ENCODE measurements at regions not wholly inside any gene's neighbourhood (a gene's known extent, or its start where the extent isn't known, plus 50 kb on each side); places are given as distances from the start of the nearest gene placed in this dataset.

DNA sequence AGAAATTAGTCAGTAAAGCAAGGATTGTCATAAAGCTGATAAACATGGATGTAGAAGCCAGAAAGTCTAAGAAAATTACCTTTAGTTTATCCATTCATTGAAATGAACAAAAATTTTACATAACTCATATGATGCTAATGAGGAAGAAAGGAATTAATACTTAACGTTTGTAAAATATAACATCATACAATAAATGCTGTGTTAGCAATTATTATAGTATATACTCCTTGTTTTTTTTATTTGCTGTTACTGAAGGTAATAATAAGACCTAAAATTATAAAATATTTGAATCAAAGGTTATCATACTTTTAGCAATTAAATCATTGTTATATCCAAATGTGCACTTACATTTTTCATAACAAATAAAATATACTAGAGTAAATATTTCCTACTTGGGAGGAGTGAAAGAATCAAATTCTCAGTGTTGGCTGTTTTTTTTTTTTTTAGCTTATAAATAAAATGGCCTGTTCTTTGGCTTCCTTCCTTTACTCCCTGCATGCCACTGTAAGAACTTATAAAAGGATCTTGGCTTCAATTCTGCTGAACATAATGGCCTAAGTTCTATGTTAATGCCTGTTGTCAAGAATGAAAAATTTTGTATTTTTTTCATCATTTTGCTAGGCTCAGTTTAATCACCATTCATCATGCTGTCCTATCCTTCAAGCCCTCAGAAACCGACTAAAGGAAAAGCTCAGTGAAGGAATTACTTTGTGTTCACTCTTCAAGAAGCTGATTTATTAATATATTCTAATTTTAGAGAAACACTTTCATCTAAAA, 167.4 kb upstream of the SLITRK1 start:
- no peak for DNase-seq (ENCODE audit: low read depth)

DNA sequence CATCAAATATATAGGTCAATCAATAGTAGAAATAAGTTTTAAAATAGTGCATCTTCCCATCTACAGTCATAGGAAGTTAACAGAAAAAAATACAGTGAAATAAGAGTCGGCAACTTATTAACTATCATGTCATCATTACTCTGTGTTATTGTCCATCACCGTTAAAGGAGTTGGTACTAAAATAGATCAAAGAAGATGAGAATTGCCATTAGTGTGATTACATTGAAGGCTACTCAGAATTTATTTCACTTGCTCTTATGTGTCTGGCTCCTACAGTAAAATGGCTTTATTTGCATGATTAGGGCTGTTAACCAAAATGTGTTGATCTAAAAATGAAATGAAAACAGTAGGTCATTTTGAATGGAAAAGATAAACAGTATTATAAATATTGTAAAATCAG, 162.5 kb upstream of the SLITRK1 start:
- DNase-seq (ENCODE audit: low read depth), result no peak

DNA sequence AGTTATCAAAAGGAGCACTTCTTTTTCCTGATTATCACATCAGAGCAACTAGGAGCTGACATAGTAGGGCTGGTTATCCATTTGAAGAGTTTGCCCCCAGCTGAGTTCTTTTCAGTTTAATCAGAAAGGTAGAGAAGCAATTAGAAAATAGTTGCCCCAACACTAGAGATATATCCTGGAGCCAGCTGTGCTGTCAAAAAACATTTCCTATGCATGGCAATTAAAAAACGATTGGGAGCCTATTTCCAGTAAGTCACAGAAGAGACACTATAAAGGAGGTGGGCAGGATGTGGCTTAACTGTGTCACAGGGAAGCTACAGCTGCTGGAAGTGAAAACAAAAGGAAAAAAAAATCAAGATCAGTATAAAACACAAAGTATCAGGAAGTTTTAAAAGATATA, 155.7 kb upstream of the SLITRK1 start:
- DNase-seq (ENCODE audit: low read depth), result no peak

DNA sequence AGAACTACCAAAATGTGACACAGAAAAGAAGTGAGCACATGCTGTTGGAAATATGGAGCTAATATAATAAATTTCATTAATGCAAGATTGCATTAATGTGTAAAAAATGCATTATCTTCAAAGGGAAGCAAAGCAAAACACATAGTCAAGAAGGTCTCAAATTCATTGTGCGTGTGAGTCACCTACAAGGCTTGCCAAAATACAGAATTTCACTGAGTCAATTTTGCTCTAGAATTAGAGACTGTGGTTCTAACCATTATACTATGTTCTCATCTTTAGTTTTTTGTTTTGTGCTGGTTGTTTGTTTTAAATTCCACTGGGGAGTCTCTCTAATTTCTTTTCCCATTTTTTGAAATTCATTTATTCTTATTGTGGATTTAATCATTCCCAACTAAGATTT, 149.8 kb upstream of the SLITRK1 start:
- no peak for DNase-seq (ENCODE audit: low read depth)

DNA sequence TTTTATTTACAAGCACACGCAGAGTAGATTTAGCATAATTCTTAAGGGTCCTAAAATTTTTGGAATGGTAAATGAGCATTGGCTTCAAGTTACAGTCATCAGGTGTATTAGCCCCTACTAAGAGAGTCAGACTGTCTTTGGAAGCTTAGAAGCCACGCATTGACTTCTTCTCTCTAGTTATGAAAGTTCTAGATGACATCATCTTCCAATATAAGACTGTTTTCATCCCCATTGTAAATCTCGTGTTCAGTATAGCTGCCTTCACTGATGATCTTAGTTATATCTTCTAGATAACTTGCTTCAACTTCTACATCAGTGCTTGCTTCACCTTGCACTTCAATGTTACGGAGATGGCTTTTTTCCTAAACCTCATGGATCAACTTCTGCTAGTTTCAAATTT, 148.8 kb upstream of the SLITRK1 start:
- DNase-seq (ENCODE audit: low read depth), result no peak

DNA sequence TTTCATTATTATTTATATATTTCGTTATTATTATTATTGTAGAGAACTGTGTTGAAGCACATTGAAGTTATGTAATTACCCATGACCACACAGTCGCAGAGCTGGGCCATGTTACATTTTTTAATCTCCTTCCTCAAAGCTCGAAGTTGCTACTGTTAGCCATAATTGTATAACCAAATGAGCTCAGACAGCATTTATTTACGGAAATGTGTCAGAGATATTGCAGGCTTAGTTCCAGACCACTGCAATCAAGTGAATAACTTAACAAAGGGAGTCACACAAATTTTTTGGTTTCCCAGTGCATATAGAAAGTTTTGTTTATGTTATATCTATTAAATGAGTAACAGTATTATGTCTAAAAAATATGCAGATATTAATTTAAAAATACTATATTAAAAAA, 147.1 kb upstream of the SLITRK1 start:
- no peak for DNase-seq (ENCODE audit: low read depth)

DNA sequence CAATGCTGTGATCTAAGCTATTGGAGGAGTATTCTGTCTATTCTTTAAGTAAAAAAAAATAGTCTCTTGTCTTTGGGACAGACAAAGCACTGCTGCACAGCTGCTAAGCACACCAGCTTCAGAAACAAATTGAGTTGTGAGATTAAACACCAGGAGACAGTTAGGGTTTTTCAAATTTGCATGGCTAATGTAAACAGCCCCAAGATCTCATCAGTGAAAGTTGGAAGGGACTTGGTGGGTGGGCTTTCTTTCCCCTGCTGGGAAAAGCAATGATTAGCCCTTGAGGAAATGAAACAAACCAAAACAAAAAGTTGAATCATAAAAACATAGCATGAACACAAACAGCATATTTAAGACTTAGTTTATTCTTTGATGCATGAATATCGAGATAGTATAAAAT, 143.6 kb upstream of the SLITRK1 start:
- no peak for DNase-seq (ENCODE audit: low read depth)

DNA sequence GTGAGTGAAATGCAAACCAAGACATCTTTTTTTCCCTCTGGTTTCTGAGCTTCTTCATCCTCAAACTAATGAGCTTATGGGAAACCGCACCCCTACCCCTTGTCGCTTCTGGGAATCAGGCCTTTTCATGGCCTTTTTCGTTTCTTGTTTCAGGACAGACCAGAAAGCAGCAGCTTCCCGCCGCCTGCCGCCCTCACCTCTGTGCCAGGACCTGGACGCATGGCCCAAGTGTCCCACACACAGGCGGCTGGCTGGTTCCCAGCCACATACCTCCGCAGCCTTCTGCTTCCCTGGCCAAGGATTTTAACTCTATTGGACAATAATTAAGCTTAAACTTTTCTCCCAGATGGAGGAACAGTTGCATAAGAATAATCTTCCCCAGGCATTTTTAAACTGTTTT, 114.1 kb upstream of the SLITRK1 start:
- DNase-seq (ENCODE audit: low read depth), result no peak

DNA sequence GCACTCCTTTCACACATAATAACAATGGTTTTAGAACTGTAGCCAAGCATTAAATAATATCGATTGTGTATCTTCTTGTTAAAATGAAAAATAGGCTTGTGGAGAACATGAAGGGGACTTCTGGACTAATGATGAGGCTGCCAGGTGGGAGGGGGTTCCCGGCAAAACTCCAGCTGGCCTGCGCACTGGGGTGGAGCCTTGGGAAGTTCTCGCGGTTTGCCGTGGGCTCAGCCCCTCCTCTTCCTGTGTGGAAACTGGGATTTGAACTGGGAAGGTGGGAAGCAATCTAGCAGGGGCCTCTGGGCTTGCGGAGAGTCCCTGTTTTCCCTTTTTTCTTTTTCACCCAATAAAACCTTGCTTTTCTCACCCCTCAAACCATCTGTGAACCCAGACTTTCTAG, 113.7 kb upstream of the SLITRK1 start:
- DNase-seq (ENCODE audit: low read depth), result no peak

DNA sequence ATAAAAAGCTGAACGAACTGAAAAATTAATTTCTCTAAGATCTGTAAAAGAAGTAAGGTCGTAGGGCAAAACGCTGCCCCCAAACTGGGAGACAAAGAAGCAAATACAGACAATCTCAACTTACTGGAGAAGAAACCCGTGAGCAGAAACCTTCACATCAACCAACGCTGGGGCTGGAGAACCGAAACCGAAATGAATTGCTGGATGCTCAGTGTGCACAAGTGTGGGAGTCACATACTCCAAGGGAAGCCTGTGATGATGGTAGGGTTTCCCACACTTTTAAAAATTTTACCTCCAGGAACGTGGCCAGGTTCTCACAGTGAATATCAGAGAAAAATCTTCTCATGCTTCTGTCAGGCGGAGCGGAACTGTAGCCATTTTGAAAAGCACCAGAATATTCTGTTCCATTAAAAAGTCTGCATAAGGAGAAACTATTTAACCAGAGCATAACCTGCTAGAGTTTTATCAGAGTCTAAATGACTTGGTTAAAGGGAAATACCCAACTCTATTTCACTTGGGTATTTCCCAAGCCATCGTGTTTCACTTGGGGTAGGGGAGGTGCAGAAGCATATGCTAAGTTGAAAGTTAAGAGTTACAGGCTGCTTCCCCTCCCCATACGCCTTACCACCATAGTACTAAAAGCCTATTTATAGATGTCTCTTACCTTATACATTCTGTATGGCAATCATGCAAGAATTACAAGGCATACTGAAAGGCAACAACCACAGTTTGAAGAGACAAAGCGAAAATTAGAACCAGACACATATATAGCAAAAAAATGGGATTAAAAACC, 110.5 kb upstream of the SLITRK1 start:
- DNase-seq (ENCODE audit: low read depth), result no peak

DNA sequence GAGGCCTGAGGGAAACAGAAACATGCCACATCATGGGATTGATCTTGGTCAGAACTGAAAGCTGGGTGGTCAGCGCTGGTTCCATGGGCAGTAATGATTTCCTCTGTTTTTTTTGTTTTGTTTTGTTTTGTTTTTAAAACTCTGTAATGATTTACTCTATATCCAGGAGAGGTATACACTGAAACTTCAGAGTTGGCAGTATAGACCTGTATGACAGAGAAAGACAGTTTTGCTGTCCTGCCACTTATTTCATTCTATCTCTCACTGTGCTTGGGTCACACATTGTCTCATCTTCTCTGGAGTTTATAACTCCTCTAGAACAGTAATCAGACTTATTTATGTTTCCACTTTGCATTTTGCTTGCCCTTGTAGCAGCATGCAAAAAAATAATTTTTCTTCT, 105.1 kb upstream of the SLITRK1 start:
- DNase-seq (ENCODE audit: low read depth), result no peak

DNA sequence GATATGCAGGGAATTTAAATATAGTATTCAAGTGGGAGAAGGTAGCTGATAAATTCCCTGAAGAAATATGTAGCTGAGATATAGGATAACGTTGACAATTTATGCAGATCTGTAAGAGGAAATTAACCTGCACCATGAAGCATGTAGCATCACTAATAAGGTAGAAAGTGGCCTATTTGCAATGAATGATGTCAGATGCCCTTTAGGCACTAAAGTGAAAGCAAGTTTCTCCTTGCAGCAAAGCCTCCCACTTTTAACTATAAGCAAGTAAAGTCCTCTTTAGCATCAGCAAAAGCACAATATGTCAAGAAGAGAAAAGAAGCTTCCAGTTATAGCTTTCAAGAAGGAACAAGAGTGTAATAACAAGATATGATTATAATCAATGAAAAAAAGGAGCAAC, 102.5 kb upstream of the SLITRK1 start:
- no peak for DNase-seq (ENCODE audit: low read depth)

DNA sequence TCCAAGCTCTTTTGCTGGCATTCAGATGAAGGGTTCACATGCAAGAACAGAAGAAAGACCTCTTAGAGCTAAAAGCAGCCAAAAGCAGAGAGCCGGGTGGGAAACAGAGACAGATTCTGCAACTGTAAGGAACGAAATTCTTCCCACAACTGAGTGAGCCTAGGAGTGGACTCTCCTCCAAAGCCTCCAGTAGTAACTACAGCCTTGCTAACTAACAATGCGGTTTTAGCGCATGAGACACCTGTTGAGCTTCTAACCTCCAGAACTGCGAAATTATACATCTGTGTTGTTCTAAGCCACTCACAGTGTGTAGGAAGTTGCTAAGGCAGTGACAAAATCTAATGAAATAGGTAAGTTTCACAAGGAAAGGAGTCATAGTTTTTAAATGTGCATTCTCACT, 98.1 kb upstream of the SLITRK1 start:
- no peak for DNase-seq (ENCODE audit: low read depth)

DNA sequence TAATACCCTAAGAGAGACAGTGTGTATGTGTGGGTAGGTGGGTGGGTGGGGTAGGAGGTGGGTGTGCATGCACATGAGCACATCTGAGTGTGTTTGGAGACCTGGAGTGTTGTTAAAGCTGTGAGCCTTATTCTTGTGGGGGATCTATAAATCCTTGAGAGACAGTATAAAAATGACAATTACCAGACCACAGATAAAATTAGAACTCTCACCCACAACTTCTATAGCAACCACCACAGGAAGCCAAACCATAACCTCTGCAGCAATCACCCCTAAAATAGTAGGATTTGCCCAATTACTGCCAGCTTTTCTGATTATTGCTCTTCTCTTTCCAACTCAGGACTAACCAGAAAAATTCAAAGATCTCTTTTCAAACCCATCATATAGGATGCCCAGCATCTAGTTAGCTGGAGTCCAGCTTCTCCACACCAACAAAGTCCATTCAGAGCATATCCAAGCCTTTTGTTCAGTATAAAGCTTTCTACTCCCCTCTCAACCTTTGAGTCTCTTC, 93.4 kb upstream of the SLITRK1 start:
- no peak for DNase-seq (ENCODE audit: low read depth)

DNA sequence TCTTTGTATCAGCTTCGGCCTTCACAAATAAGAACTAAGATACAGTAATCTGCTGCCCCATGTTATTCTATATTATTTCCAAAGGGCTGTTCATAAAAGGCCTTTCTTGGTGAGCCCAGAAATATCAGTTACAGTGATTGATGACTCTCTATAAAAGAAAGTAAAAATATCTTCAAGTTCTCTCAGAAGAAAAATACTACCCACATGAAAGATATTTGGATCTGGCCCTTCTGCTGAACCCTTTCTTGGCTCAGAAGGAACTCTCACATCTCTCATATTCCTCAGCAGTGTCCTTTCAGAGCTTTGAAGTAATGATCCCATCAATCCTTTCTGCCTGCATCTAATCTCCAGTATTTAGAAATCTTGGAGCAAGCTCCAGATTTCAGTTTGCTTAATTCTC, 76.3 kb upstream of the SLITRK1 start:
- no peak for DNase-seq (ENCODE audit: low read depth)

DNA sequence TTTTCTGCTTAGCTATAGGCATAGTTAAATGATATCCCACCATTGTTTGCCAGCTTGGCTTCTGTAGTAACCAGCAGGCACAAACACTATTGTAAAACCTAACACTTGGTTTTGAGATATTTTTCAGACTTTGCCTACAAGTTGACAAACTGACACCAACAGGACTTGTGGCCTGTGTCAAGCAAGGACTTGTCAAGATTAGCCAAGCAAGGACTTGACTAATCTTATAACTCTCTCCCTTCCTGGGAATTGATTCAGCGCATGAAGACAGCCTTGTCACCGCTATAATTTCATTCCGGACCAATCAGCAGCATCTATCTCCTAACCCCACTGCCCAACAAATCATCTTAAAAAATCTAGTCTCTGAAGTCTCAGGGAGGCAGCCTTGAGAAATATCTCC, 72.7 kb upstream of the SLITRK1 start:
- DNase-seq (ENCODE audit: low read depth), result no peak

DNA sequence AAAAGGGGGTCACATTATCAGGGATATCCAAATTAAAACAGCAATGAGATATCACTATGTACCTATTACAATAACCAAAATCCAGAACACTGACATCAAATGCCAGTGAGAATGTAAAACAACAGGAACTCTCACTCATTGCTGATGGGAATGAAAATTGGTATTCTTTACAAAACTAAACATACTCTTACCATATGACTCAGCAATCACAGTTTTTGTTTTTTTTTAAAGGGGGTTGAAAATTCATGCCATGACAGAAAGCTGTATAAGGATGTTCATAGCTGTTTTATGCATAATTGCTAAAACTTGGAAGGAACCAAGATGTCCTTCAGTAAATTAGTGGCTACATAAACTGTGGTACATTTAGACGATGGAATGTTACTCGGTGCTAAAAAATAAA, 71.6 kb upstream of the SLITRK1 start:
- no peak for DNase-seq (ENCODE audit: low read depth)

DNA sequence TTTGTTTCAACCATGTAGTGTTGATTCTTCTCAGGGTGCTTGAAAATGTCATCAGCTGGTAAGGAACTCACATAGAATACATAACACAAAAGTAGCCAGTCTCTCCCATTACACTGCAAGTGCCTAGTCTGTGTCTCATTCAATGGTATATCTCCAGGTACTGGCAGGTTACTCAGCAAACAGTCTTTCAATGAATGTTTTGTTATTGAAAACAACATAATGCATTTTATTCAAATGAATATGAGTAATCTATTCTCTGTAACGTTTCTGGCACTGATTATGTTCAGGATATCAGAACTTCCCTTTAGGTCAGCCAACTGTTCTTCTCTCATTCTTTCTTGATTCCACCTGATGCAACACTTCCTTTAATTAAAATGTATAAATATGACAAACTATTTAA, 68.0 kb upstream of the SLITRK1 start:
- no peak for DNase-seq (ENCODE audit: low read depth)

DNA sequence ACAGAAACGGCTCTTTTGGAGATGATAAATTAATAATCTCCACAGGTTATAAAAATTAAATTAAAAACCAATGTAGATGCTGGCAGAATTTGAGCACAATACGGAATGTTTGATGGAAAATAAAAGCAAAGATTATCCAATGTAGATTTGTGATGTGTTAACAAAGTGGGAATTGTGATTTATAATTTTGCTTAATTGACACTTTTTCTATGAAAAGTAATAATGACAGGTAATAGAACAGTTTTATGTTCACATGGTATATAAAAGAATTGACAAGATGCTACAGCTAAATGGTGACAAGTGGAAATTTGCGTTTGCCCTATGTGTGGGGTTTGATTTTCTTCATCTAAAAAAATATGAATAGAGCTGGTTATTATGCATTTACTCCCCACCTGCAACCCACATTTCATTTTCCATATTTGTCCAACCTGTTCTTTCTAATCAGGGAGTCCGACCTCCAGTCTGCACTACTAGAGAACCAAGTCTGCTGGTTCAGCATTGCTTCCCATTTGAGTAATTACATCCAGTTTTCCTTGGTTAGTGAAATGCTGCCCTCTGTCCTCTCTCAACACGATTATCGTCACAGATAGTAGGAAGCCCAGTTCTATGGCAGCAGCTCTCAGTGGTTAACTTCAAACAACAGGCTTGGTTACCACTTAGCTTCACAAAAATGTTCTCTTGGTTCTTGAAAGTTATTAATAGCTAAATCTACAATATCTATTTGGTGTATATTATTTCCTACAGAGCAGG, 61.4 kb upstream of the SLITRK1 start:
- DNase-seq (ENCODE audit: low read depth), result no peak

DNA sequence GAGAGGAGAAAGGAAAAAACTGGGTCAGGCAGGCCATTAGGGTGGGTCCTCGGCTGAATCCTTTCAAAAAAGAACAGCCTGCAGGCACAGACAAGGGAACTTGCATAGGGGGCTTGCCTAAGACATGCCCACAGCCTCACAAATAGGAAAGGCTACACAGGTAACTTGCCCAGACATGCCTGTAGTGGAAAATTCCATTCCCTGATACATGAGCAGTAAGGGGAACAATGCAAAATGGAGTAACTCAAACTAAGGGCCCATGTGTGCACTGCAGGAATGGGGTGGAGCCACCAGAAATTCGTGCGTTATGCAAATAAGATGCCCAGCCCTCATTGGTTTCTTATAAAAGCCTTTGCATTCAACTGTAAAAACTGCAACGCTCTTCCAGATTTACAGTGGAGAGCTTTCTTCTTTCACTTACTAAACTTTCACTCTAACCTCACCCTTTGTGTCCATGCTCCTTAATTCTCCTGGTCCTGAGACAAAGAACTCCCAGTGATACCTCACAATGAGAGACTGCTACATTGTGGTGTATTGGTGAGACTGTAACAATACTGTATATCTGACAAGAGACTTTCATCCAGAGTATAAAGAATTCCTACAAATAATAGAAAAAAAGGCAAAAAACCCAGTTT, 59.5 kb upstream of the SLITRK1 start:
- DNase-seq (ENCODE audit: low read depth), result no peak

DNA sequence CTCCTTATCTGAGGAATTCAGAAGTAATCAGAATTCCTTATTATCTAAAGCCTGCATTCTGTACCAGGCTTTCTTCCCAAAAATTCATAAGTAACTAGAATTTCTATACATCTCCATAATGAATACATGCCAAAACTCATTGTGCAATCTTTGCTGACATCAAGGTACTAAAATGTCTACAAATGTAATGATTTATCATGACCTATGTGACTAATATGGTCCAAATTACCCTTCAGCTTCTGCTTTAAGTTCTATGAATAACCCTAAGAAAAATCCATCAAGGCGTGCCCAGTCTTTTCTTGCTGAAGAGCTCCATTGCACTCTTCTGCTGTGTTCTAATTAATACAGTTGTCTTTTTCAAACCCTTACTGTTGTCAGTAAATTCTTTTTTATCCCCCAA, 58.5 kb upstream of the SLITRK1 start:
- peak; percentile 49 for DNase-seq (ENCODE audit: low read depth)

DNA sequence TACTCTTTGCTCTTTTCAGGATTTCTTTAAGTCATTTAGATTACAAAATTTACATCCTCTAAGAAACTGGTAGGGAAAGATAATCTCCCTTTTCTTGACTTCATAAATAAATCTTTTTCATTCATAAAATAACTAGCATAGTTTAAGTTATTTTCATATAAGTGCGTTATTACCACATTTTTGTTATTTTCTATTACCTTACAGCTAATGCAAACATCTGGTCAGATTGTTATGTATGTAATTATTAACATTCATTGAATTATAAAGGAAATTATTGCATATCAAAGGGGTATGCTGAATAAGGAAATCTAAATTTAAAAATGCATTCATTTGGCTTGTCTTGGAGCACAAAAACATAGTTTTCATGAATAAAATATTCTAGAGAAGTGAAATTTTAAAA, 55.3 kb upstream of the SLITRK1 start:
- DNase-seq (ENCODE audit: low read depth), result no peak

Measured in HS-5 (cell line).